ENCODE measurements at regions not wholly inside any gene's neighbourhood (a gene's known extent, or its start where the extent isn't known, plus 50 kb on each side); places are given as distances from the start of the nearest gene placed in this dataset.

GRCh38 chr6:11283629-11284028 is 51.2 kb upstream of the NEDD9 start:
- ChIA-PET CTCF (no interaction called here), POLR2A (no interaction called here)
- DNase-seq (no peak), ATAC-seq (no peak)
- peaks cover 13% of the 10 kb centered on the region for H3K4me1 Mint-ChIP-seq (ENCODE audit: low read depth)
- peaks cover 36% of the 10 kb centered on the region for H3K36me3 Mint-ChIP-seq (ENCODE audit: low read depth)
- H3K27me3 Mint-ChIP-seq (ENCODE audit: low read depth): no peaks in the 10 kb centered on the region
- no peak overlapping the region for H3K4me3 Mint-ChIP-seq
- peaks cover 9% of the 10 kb centered on the region for H3K9me3 Mint-ChIP-seq (ENCODE audit: insufficient read depth)
- H3K27ac Mint-ChIP-seq: no peak overlapping the region

- H3K9me3 Mint-ChIP-seq (ENCODE audit: insufficient read depth): peaks cover 9% of the 10 kb centered on the region
- H3K27me3 Mint-ChIP-seq (ENCODE audit: low read depth): no peaks in the 10 kb centered on the region
- H3K4me3 Mint-ChIP-seq: no peak overlapping the region
- peaks cover 20% of the 10 kb centered on the region for H3K4me1 Mint-ChIP-seq (ENCODE audit: low read depth)
- ChIA-PET POLR2A (no interaction called here), CTCF (no interaction called here)
- H3K36me3 Mint-ChIP-seq (ENCODE audit: low read depth): peaks cover 38% of the 10 kb centered on the region
- ATAC-seq (no peak), DNase-seq (no peak)
- no peak overlapping the region for H3K27ac Mint-ChIP-seq
Observed at GRCh38 chr6:11282875-11283274, 50.4 kb upstream of the NEDD9 start.
